Keratinocyte (primary cell): ENCODE measurements at regions not wholly inside any gene's neighbourhood (a gene's known extent, or its start where the extent isn't known, plus 50 kb on each side); places are given as distances from the start of the nearest gene placed in this dataset.

ENCODE experiments used
- DNase-seq: peaks from one replicate; pipeline ENCODE4 v3.0.0-alpha.2; 2011; ENCODE audit warnings: low read depth, missing footprints, low spot score
- FAIRE-seq: peaks from 2 replicates; lab custom pipeline; 2011; peaks lifted over from hg19 to GRCh38; lab: Jason Lieb, UNC
- H2AFZ ChIP-seq: 2 replicates; pipeline ENCODE4 v1.6.0; 2012; ENCODE audit warnings: low read length, control low read depth, inconsistent platforms; ENCODE audit not compliant: control insufficient read depth
- H3K27ac ChIP-seq: 2 replicates; pipeline ENCODE4 v1.5.1; 2011; ENCODE audit warnings: low read length; ENCODE audit not compliant: control insufficient read depth, insufficient read depth
- H3K27me3 ChIP-seq: 3 replicates; pipeline ENCODE4 v1.6.0; 2011; ENCODE audit warnings: low read length; ENCODE audit not compliant: control insufficient read depth, insufficient read depth; ENCODE audit errors: extremely low read depth
- H3K36me3 ChIP-seq, 2 experiments: 2 replicates in 1 of 2; 3 replicates in 1 of 2; pipeline ENCODE4 v1.5.1; 2011; ENCODE audit warnings: low read length in 2 of 2, mild to moderate bottlenecking in 1 of 2; ENCODE audit not compliant: control insufficient read depth in 2 of 2, insufficient read depth in 2 of 2; ENCODE audit errors: extremely low read depth in 1 of 2
- H3K4me1 ChIP-seq: 3 replicates; pipeline ENCODE4 v1.5.1; 2011; ENCODE audit warnings: low read length; ENCODE audit not compliant: control insufficient read depth, insufficient read depth; ENCODE audit errors: extremely low read depth
- H3K4me2 ChIP-seq: 3 replicates; pipeline ENCODE4 v1.6.0; 2011; ENCODE audit warnings: low read depth, low read length; ENCODE audit not compliant: control insufficient read depth, insufficient read depth; ENCODE audit errors: extremely low read depth
- H3K4me3 ChIP-seq, 3 experiments: fragments of 200-600 bp in 1 of 3; sonication (generic) in 1 of 3; 2 replicates in 2 of 3; 3 replicates in 1 of 3; pipeline ENCODE4 v1.5.1; 2011 to 2016; ENCODE audit warnings: low read length in 3 of 3, mild to moderate bottlenecking in 3 of 3, control low read depth in 2 of 3, inconsistent platforms in 1 of 3, low read depth in 1 of 3, mixed read lengths in 1 of 3, mixed run types in 1 of 3, moderate library complexity in 1 of 3; ENCODE audit not compliant: control insufficient read depth in 2 of 3, insufficient read depth in 2 of 3; ENCODE audit errors: extremely low read depth in 1 of 3
- H3K79me2 ChIP-seq: 2 replicates; pipeline ENCODE4 v1.6.0; 2012; ENCODE audit warnings: low read length; ENCODE audit not compliant: control insufficient read depth, insufficient read depth
- H3K9ac ChIP-seq: 3 replicates; pipeline ENCODE4 v1.6.0; 2011; ENCODE audit warnings: low read length; ENCODE audit not compliant: control insufficient read depth, insufficient read depth; ENCODE audit errors: extremely low read depth
- H3K9me1 ChIP-seq: 3 replicates; pipeline ENCODE4 v1.6.0; 2011; ENCODE audit warnings: low read length; ENCODE audit not compliant: control insufficient read depth, insufficient read depth; ENCODE audit errors: extremely low read depth
- H3K9me3 ChIP-seq: 2 replicates; pipeline ENCODE4 v1.5.1; 2012; ENCODE audit warnings: low read depth, low read length; ENCODE audit not compliant: control insufficient read depth
- H4K20me1 ChIP-seq: 3 replicates; pipeline ENCODE4 v1.6.0; 2011; ENCODE audit warnings: low read length; ENCODE audit not compliant: control insufficient read depth, insufficient read depth; ENCODE audit errors: extremely low read depth
- CTCF ChIP-seq, 3 experiments: IDR thresholded peaks in 1 of 3; conservative IDR thresholded peaks in 1 of 3; optimal IDR thresholded peaks in 1 of 3; 2 replicates in 2 of 3; 3 replicates in 1 of 3; pipeline versions ENCODE3 to v1.5.1; 2011; ENCODE audit warnings: low read length in 3 of 3, mild to moderate bottlenecking in 3 of 3, moderate library complexity in 2 of 3, control low read depth in 1 of 3, inconsistent platforms in 1 of 3; ENCODE audit not compliant: insufficient read depth in 2 of 3; ENCODE audit errors: extremely low read depth in 1 of 3
- EZH2 ChIP-seq: IDR thresholded peaks from one replicate; pipeline ENCODE4 v1.6.1; 2012; ENCODE audit warnings: inconsistent platforms, mild to moderate bottlenecking, low read length, moderate library complexity
- dilution Hi-C: fragments of 300-500 bp; cut with MboI; formaldehyde crosslinking; loops from one replicate; pipeline ENCODE4 v1.7.0; 2020; ENCODE audit warnings: low sequenced_read_pairs; ENCODE audit not compliant: extremely low pct_ligation_motif_present

- Histone ChIP-seq H3K27ac (no peak overlapping the region), H3K4me3 (no peak overlapping the region), H3K4me2 (no peak overlapping the region), H3K79me2 (no peaks in the 10 kb centered on the region), H3K9ac (no peak overlapping the region), H3K9me3 (no peaks in the 10 kb centered on the region), H4K20me1 (peaks cover 4% of the 10 kb centered on the region), H3K9me1 (no peaks in the 10 kb centered on the region), H2AFZ (no peak overlapping the region), H3K4me1 (no peaks in the 10 kb centered on the region), H3K36me3 (no peaks in the 10 kb centered on the region), H3K27me3 (peaks cover 42% of the 10 kb centered on the region)
- dilution Hi-C loops = no loop called here
- FAIRE-seq (no peak), DNase-seq (no peak)
- TF ChIP-seq EZH2 (no peak), CTCF (optimal IDR thresholded peaks at IDR 0.05 in 1 of 3, IDR thresholded peaks at IDR 0.05 in 1 of 3, conservative IDR thresholded peaks at IDR 0.05 in 1 of 3; ENCODE audit: extremely low read depth in 1 of 3, insufficient read depth in 2 of 3, low read length in 3 of 3) (no peak)
Measured at GRCh38 chr17:77548967-77549366, 408.2 kb downstream of the SEC14L1 start.

- no peaks in the 10 kb centered on the region for H3K36me3 ChIP-seq
- no peak overlapping the region for H2AFZ ChIP-seq
- H3K9me1 ChIP-seq = no peaks in the 10 kb centered on the region
- no peaks in the 10 kb centered on the region for H3K4me1 ChIP-seq
- no peak overlapping the region for H3K4me3 ChIP-seq
- peaks cover 34% of the 10 kb centered on the region for H3K27me3 ChIP-seq
- no peak overlapping the region for H3K27ac ChIP-seq
- FAIRE-seq (no peak), DNase-seq (no peak)
- TF ChIP-seq CTCF (optimal IDR thresholded peaks at IDR 0.05 in 1 of 3, IDR thresholded peaks at IDR 0.05 in 1 of 3, conservative IDR thresholded peaks at IDR 0.05 in 1 of 3; ENCODE audit: extremely low read depth in 1 of 3, insufficient read depth in 2 of 3, low read length in 3 of 3) (no peak), EZH2 (no peak)
- dilution Hi-C loops = no loop called here
- no peak overlapping the region for H3K9ac ChIP-seq
- H4K20me1 ChIP-seq = peaks cover 4% of the 10 kb centered on the region
- H3K79me2 ChIP-seq = no peaks in the 10 kb centered on the region
- no peaks in the 10 kb centered on the region for H3K9me3 ChIP-seq
- H3K4me2 ChIP-seq = no peak overlapping the region
Measured at GRCh38 chr17:77549726-77550366, 408.7 kb upstream of the TNRC6C start.
